ENCODE measurements at regions not wholly inside any gene's neighbourhood (a gene's known extent, or its start where the extent isn't known, plus 50 kb on each side); places are given as distances from the start of the nearest gene placed in this dataset.

DNA sequence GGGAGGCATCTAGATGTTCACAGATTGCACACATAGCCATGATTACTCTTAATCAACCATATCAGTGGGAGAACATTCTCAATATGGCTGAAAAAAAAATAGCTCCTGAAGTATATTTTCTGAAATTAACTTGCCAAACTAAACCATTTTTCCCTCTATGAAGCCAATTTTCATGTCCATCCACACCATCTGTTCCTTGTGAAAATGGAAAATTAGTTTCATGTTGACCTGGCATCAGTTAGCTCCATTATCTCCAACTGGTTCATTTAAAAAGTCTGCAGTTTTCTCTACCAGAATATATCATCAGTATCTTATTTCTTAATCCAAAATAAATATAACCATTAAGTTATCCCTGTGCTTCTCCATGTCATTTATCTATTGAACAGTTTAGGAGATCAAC, 138.8 kb upstream of the CDH10 start:
- Histone ChIP-seq H3K4me1 (no peaks in the 10 kb centered on the region), H3K27ac (no peak overlapping the region), H3K9me3 (no peaks in the 10 kb centered on the region), H3K4me3 (no peak overlapping the region), H3K4me2 (no peak overlapping the region)
- ATAC-seq (no peak), DNase-seq (ENCODE audit: low read depth in 1 of 2, low spot score in 1 of 2) (no peak), FAIRE-seq (no peak)
- TF ChIP-seq FOSL2 (IDR thresholded peaks at IDR 0.05), result no peak
- no peak for TF ChIP-seq FOSL2 (CRISPR knock-in tag; IDR thresholded peaks at IDR 0.05)
- TF ChIP-seq POLR2AphosphoS2 (conservative IDR thresholded peaks at IDR 0.05; ENCODE audit: low read length), result no peak
- TF ChIP-seq, protein P1, sequence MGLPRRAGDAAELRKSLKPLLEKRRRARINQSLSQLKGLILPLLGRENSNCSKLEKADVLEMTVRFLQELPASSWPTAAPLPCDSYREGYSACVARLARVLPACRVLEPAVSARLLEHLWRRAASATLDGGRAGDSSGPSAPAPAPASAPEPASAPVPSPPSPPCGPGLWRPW (IDR thresholded peaks at IDR 0.05), result no peak
- TF ChIP-seq HOXB5 (CRISPR knock-in tag; IDR thresholded peaks at IDR 0.05), result no peak
- TF ChIP-seq CHD4 (IDR thresholded peaks at IDR 0.05; ENCODE audit: borderline replicate concordance), result no peak
- no peak for TF ChIP-seq ESRRA (IDR thresholded peaks at IDR 0.05; ENCODE audit: borderline replicate concordance, low read length)
- TF ChIP-seq BHLHE40 (IDR thresholded peaks at IDR 0.05; ENCODE audit: low read depth, low read length), result no peak
- TF ChIP-seq, protein P2, sequence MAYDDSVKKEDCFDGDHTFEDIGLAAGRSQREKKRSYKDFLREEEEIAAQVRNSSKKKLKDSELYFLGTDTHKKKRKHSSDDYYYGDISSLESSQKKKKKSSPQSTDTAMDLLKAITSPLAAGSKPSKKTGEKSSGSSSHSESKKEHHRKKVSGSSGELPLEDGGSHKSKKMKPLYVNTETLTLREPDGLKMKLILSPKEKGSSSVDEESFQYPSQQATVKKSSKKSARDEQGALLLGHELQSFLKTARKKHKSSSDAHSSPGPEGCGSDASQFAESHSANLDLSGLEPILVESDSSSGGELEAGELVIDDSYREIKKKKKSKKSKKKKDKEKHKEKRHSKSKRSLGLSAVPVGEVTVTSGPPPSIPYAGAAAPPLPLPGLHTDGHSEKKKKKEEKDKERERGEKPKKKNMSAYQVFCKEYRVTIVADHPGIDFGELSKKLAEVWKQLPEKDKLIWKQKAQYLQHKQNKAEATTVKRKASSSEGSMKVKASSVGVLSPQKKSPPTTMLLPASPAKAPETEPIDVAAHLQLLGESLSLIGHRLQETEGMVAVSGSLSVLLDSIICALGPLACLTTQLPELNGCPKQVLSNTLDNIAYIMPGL (CRISPR knock-in tag; IDR thresholded peaks at IDR 0.05; ENCODE audit: borderline replicate concordance), result no peak
- no peak for TF ChIP-seq CBX8 (IDR thresholded peaks at IDR 0.05)
- no peak for TF ChIP-seq EHF (CRISPR knock-in tag; IDR thresholded peaks at IDR 0.05)
- no peak for TF ChIP-seq CTCF (IDR thresholded peaks at IDR 0.05)
- TF ChIP-seq, protein P3, sequence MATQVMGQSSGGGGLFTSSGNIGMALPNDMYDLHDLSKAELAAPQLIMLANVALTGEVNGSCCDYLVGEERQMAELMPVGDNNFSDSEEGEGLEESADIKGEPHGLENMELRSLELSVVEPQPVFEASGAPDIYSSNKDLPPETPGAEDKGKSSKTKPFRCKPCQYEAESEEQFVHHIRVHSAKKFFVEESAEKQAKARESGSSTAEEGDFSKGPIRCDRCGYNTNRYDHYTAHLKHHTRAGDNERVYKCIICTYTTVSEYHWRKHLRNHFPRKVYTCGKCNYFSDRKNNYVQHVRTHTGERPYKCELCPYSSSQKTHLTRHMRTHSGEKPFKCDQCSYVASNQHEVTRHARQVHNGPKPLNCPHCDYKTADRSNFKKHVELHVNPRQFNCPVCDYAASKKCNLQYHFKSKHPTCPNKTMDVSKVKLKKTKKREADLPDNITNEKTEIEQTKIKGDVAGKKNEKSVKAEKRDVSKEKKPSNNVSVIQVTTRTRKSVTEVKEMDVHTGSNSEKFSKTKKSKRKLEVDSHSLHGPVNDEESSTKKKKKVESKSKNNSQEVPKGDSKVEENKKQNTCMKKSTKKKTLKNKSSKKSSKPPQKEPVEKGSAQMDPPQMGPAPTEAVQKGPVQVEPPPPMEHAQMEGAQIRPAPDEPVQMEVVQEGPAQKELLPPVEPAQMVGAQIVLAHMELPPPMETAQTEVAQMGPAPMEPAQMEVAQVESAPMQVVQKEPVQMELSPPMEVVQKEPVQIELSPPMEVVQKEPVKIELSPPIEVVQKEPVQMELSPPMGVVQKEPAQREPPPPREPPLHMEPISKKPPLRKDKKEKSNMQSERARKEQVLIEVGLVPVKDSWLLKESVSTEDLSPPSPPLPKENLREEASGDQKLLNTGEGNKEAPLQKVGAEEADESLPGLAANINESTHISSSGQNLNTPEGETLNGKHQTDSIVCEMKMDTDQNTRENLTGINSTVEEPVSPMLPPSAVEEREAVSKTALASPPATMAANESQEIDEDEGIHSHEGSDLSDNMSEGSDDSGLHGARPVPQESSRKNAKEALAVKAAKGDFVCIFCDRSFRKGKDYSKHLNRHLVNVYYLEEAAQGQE (IDR thresholded peaks at IDR 0.05), result no peak
- TF ChIP-seq PHF8 (IDR thresholded peaks at IDR 0.05; ENCODE audit: borderline replicate concordance, low read depth), result no peak
- no peak for TF ChIP-seq FOSB (CRISPR knock-in tag; IDR thresholded peaks at IDR 0.05)
- no peak for TF ChIP-seq EHMT2 (IDR thresholded peaks at IDR 0.05; ENCODE audit: low read depth)
- no peak for TF ChIP-seq FOXS1 (CRISPR knock-in tag; IDR thresholded peaks at IDR 0.05)
- TF ChIP-seq ZNF302 (CRISPR knock-in tag; IDR thresholded peaks at IDR 0.05), result no peak
- TF ChIP-seq RAD21 (conservative IDR thresholded peaks at IDR 0.05 in 1 of 2, IDR thresholded peaks at IDR 0.05 in 1 of 2), result no peak
- ChIA-PET POLR2A (no interaction called here), CTCF (no interaction called here)

DNA sequence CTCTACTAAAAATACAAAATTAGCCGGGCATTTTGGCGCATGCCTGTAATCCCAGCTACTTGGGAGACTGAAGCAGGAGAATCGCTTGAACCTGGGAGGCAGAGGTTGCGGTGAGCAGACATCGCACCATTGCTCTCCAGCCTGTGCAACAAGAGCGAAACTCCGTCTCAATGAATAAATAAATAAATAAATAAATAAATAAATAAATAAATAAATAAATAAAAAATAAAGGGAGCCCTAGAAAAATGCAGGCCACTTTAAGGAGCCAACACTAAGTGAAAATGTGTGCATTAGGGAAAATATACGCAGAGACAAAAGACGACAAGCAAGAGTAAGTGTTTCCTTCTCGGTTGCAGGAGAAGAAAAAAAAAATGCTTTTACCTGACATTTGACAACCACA, 132.6 kb upstream of the CDH10 start:
- ATAC-seq, result no peak
- POLR2A ChIA-PET, result no interaction called here
- Histone ChIP-seq H3K9me3 (no peaks in the 10 kb centered on the region), H3K4me1 (no peaks in the 10 kb centered on the region), H3K4me2 (no peak overlapping the region), H3K27ac (no peak overlapping the region), H3K4me3 (no peak overlapping the region)
- FAIRE-seq, result no peak
- TF ChIP-seq CBX2 (IDR thresholded peaks at IDR 0.05; ENCODE audit: borderline replicate concordance, low read depth) (no peak), MYC (IDR thresholded peaks at IDR 0.05; ENCODE audit: borderline replicate concordance, low read length) (no peak), MAFK (IDR thresholded peaks at IDR 0.05; ENCODE audit: partially characterized antibody) (no peak), ZC3H11A (IDR thresholded peaks at IDR 0.05) (peak; percentile 32), FOSB (CRISPR knock-in tag; IDR thresholded peaks at IDR 0.05) (no peak), PHF8 (IDR thresholded peaks at IDR 0.05; ENCODE audit: borderline replicate concordance, low read depth) (no peak), NFE2L2 (conservative IDR thresholded peaks at IDR 0.05; ENCODE audit: low read length) (no peak), POLR2A (IDR thresholded peaks at IDR 0.05; ENCODE audit: low read length) (no peak), NPAS2 (CRISPR knock-in tag; IDR thresholded peaks at IDR 0.05; ENCODE audit: borderline replicate concordance) (no peak)
- no peak for DNase-seq (ENCODE audit: low read depth in 1 of 2, low spot score in 1 of 2)
- CTCF ChIA-PET, result no interaction called here
- 52% methylated on average over 10 of the region's 10 CpGs for WGBS (ENCODE audit: missing lambda C conversion rate)
